Heart right ventricle (tissue), 16 donors: ENCODE measurements at regions not wholly inside any gene's neighbourhood (a gene's known extent, or its start where the extent isn't known, plus 50 kb on each side); places are given as distances from the start of the nearest gene placed in this dataset.

Experiments used
- ATAC-seq, 8 donors: fragments of 200-7000 bp; cut with Tn5 transposase; one replicate each; pipeline ENCODE4 v1.9.1; 2020; ENCODE audit warnings: mild to moderate bottlenecking in 8 of 8, moderate library complexity in 8 of 8, moderate number of reproducible peaks in 1 of 8
- DNase-seq, 2 donors: peaks; one replicate each; pipeline ENCODE4 v3.0.0-alpha.2; 2020
- H3K27ac ChIP-seq, 10 donors: fragments of 200-600 bp; sonication (generic) in 2 of 10; one replicate each; pipeline versions ENCODE4 v1.5.0 to v1.8.0; 2020 to 2022; ENCODE audit warnings: mild to moderate bottlenecking in 3 of 10
- H3K27me3 ChIP-seq, 7 donors: fragments of 200-600 bp; one replicate each; pipeline ENCODE4 v1.8.0; 2021 to 2022; ENCODE audit warnings: mild to moderate bottlenecking in 2 of 7
- H3K36me3 ChIP-seq, 9 donors: fragments of 200-600 bp; sonication (generic) in 1 of 9; one replicate each; pipeline versions ENCODE4 v1.5.0 to v1.8.0; 2020 to 2022; ENCODE audit warnings: mild to moderate bottlenecking in 2 of 9
- H3K4me1 ChIP-seq, 9 donors: fragments of 200-600 bp; sonication (generic) in 1 of 9; one replicate each; pipeline versions ENCODE4 v1.5.0 to v1.8.0; 2020 to 2022; ENCODE audit warnings: mild to moderate bottlenecking in 4 of 9
- H3K4me3 ChIP-seq, 10 donors: fragments of 200-600 bp; sonication (generic) in 2 of 10; one replicate each; pipeline versions ENCODE4 v1.5.0 to v1.8.0; 2020 to 2022; ENCODE audit warnings: mild to moderate bottlenecking in 7 of 10, moderate library complexity in 2 of 10
- H3K9me3 ChIP-seq, 11 donors: fragments of 200-600 bp in 10 of 11; sonication (generic) in 2 of 11; one replicate each; pipeline versions ENCODE4 v1.5.0 to v1.8.0; 2013 to 2022; ENCODE audit warnings: mild to moderate bottlenecking in 2 of 11, control low read depth in 1 of 11, moderate library complexity in 1 of 11
- CTCF ChIP-seq, 9 donors: fragments of 200-600 bp; sonication (generic) in 2 of 9; IDR thresholded peaks; one replicate each; pipeline versions ENCODE4 v1.5.0 to v1.8.0; 2021 to 2022; ENCODE audit warnings: antibody characterized with exemption in 9 of 9, mild to moderate bottlenecking in 5 of 9, moderate library complexity in 1 of 9
- WGBS, 2 donors: extraction: QIAGEN DNeasy Blood & Tissue Kit; methylation state at CpG; one replicate each; pipeline ENCODE4 v1.1.7; 2013; ENCODE audit warnings: inconsistent platforms in 1 of 2; 5-methylcytosine and 5-hydroxymethylcytosine counted together
- intact Hi-C, 10 donors: fragments of 100-400 bp; cut with DNase I; formaldehyde crosslinking; loops; one replicate each; pipeline versions ENCODE4 v1.11.1 to v1.14.2; 2022
- donor health status: Arrhythmogenic right ventricular cardiomyopathy.
- donor health status: ischemic (EF 13 %, LVEDD 7.1; RV severe dilation, severe dysfunction).
- donor health status: healthy with polysubstance abuse.
- donor health status: DM: no; HTN: yes; CAD: no.
- donor health status: DM: no; HTN: no; CAD: no.
- donor health status: ischemic (EF 25% LVEDD 6.9; RV normal size, moderate dysfunction).
- donor health status: ischemic (EF 25% LVEDD 5.7; RV mildly dilated, moderate dysfunction).
- donor health status: healthy.
- donor health status: DM: yes; HTN: yes; CAD: no.
- donor health status: Ischemic cardiomyopathy.
- donor health status: ischemic (EF 35%, LVEDD 5.7; RV mildly dilated, moderate dysfunction).
- donor health status: nonischemic (EF 11% LVEDD 7.7; RV severe dilation, severe dysfunction).
- donor health status: DM: yes; HTN: yes; CAD: no.
- donor health status: PGD.
- donor health status: ischemic (EF 29% LVEDD 5.4; RV normal size, mild dysfunction).
- donor health status: nonischemic (EF 23%, LVEDD 6.1; RV moderate dilation, normal function).

GRCh38 chr1:94675373-94675772, 133.8 kb upstream of the F3 start:
- Histone ChIP-seq H3K4me3 (no peak overlapping the region), H3K27me3 (no peaks in the 10 kb centered on the region), H3K9me3 (no peaks in the 10 kb centered on the region), H3K36me3 (no peaks in the 10 kb centered on the region), H3K27ac (no peak overlapping the region), H3K4me1 (no peaks in the 10 kb centered on the region)
- DNase-seq (no peak), ATAC-seq (no peak)
- intact Hi-C loops: loop anchor here in 1 of 10 donors (10.0 kb wide), 1 partner anchor 119 kb away; no protein-coding TSS in a partner anchor
- WGBS, 2 donors: 77 to 82% methylated on average over 4 of the region's 4 CpGs
- no peak for TF ChIP-seq CTCF (IDR thresholded peaks at IDR 0.05)

GRCh38 chr1:94674876-94675275, 133.3 kb upstream of the F3 start:
- Histone ChIP-seq H3K27ac (no peak overlapping the region), H3K36me3 (no peaks in the 10 kb centered on the region), H3K4me1 (no peaks in the 10 kb centered on the region), H3K9me3 (no peaks in the 10 kb centered on the region), H3K27me3 (no peaks in the 10 kb centered on the region), H3K4me3 (no peak overlapping the region)
- intact Hi-C loops: loop anchor here in 1 of 10 donors (10.0 kb wide), 1 partner anchor 120 kb away; no protein-coding TSS in a partner anchor
- DNase-seq (no peak), ATAC-seq (no peak)
- no peak for TF ChIP-seq CTCF (IDR thresholded peaks at IDR 0.05)
- WGBS, 2 donors: 87 to 100% methylated on average over 1 of the region's 1 CpG

- intact Hi-C loops: loop anchor here in 1 of 10 donors (10.0 kb wide), 1 partner anchor 122 kb away; no protein-coding TSS in a partner anchor
- H3K9me3 ChIP-seq: peaks cover 0 to 2% (median 0%) of the 10 kb centered on the region in 11 donors
- 81% methylated on average over 6 of the region's 6 CpGs for whole genome bisulfite sequencing, 2 donors
- H3K27ac ChIP-seq: no peak overlapping the region
- ATAC-seq: no peak
- no peak for DNase-seq
- no peaks in the 10 kb centered on the region for H3K4me1 ChIP-seq
- no peak for TF ChIP-seq CTCF (IDR thresholded peaks at IDR 0.05)
- no peaks in the 10 kb centered on the region for H3K36me3 ChIP-seq
- H3K27me3 ChIP-seq: no peaks in the 10 kb centered on the region
- no peak overlapping the region for H3K4me3 ChIP-seq
Measured at GRCh38 chr1:94672934-94673333, 131.4 kb upstream of the F3 start.

- no peaks in the 10 kb centered on the region for H3K36me3 ChIP-seq
- H3K4me3 ChIP-seq: no peak overlapping the region
- H3K9me3 ChIP-seq: peaks cover 0 to 4% (median 0%) of the 10 kb centered on the region in 11 donors
- no peaks in the 10 kb centered on the region for H3K4me1 ChIP-seq
- H3K27me3 ChIP-seq: no peaks in the 10 kb centered on the region
- no peak for ATAC-seq
- TF ChIP-seq CTCF (IDR thresholded peaks at IDR 0.05): no peak
- intact Hi-C loops: loop anchor here in 1 of 10 donors (10.0 kb wide), 1 partner anchor 123 kb away; no protein-coding TSS in a partner anchor
- no peak overlapping the region for H3K27ac ChIP-seq
- no peak for DNase-seq
- WGBS, 2 donors: 87 to 96% methylated on average over 2 of the region's 2 CpGs
Measured at GRCh38 chr1:94672001-94672400, 130.4 kb upstream of the F3 start.
